ENCODE measurements at regions not wholly inside any gene's neighbourhood (a gene's known extent, or its start where the extent isn't known, plus 50 kb on each side); places are given as distances from the start of the nearest gene placed in this dataset.

DNA sequence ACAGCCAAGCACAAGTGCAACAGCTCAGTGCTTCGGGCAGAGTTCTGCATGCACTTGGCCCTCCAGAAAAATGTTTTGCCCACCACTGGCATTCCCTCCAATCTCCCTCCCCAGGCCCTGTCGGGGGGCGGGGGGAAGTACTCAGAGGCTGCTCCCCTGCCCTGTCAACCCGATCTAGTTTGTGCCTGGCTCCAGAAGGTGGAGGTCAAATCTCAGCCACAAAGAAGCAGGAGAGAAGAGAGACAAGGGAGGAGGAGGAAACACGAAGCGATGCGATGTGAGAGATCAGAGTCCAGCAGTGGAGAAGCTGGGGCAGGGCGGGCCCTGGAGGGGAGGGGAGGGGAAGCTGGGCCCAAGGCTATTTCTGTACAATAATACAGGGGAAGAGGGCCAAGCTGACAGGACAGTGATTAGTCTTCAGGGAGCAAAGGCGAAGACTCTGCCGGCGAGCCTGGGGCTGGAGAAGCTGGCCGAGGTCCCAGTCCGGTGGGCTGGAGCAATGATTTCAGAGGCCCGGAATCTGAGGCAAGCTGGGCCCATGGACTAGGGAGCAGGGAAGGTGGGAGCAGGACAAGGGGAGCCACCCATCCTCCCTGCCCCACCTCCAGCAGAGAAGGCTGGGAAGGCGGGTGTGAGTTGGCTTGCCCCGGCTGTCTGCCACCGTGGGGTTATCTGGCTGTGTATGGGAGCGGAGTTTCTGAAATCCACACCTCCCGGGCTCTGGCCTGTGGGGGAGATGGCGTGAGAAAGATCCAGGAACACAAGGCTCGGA, 167.1 kb downstream of the EFNB1 start:
- Histone ChIP-seq H3K4me3 (ENCODE audit: extremely low read depth, insufficient read depth, low read length, poor library complexity, severe bottlenecking) (no peak overlapping the region), H3K9me3 (ENCODE audit: control insufficient read depth, low read length) (no peaks in the 10 kb centered on the region), H3K27ac (ENCODE audit: low read depth, low read length, severe bottlenecking) (no peak overlapping the region), H3K4me1 (ENCODE audit: control insufficient read depth, insufficient read depth, low read length, poor library complexity, severe bottlenecking) (peaks cover 2% of the 10 kb centered on the region), H3K36me3 (ENCODE audit: control insufficient read depth, insufficient read depth, low read length) (no peaks in the 10 kb centered on the region)
- 85 to 93% methylated on average over 6 to 11 of the region's 21 CpGs for WGBS, 2 experiments (ENCODE audit: insufficient coverage in 2 of 2)

DNA sequence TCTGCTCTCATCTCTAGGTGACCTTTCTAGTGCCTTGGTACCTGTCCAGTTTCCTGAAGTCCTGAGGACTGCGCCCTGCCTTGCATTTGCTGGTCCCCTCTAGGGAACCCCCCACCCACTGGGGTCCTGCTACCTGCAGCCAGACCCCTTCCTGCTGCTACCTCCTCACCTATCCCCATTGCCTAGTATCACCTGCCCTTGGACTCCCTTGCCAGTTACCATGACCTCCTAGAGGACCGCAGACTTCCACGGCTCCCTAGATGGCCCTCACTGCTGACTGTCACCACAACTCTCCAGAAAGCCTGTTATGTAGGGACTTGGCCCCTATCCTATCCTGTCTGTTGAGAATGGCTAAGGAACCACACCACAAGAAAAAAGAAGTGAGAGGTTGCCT, 166.6 kb downstream of the EFNB1 start:
- WGBS, 2 experiments (ENCODE audit: insufficient coverage in 2 of 2) = 83 to 86% methylated on average over 1 of the region's 3 CpGs
- Histone ChIP-seq H3K9me3 (ENCODE audit: control insufficient read depth, low read length) (no peaks in the 10 kb centered on the region), H3K4me3 (ENCODE audit: extremely low read depth, insufficient read depth, low read length, poor library complexity, severe bottlenecking) (no peak overlapping the region), H3K36me3 (ENCODE audit: control insufficient read depth, insufficient read depth, low read length) (no peaks in the 10 kb centered on the region), H3K27ac (ENCODE audit: low read depth, low read length, severe bottlenecking) (no peak overlapping the region), H3K4me1 (ENCODE audit: control insufficient read depth, insufficient read depth, low read length, poor library complexity, severe bottlenecking) (peaks cover 7% of the 10 kb centered on the region)

DNA sequence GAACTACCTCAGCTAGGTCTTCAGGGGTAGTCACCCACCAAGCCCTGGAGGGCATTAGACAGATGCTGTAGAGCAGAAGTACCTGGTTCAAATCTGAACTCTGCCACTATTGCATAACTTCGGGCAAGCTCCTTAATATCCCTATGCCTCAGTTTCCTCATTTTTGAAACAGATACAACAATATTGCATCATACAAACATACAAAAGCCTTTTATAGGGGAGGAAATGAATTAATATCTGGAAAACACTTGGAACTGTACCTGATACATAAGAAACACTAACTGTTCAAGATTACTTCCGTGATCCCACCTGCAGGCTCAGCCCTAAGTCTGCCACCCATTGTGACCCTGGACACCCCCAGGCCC, 166.1 kb downstream of the EFNB1 start:
- no peaks in the 10 kb centered on the region for H3K36me3 ChIP-seq (ENCODE audit: control insufficient read depth, insufficient read depth, low read length)
- peaks cover 9% of the 10 kb centered on the region for H3K4me1 ChIP-seq (ENCODE audit: control insufficient read depth, insufficient read depth, low read length, poor library complexity, severe bottlenecking)
- WGBS, 2 experiments (ENCODE audit: insufficient coverage in 2 of 2) = 100% methylated on average over 1 of the region's 2 CpGs
- no peak overlapping the region for H3K27ac ChIP-seq (ENCODE audit: low read depth, low read length, severe bottlenecking)
- no peaks in the 10 kb centered on the region for H3K9me3 ChIP-seq (ENCODE audit: control insufficient read depth, low read length)
- H3K4me3 ChIP-seq (ENCODE audit: extremely low read depth, insufficient read depth, low read length, poor library complexity, severe bottlenecking) = no peak overlapping the region

DNA sequence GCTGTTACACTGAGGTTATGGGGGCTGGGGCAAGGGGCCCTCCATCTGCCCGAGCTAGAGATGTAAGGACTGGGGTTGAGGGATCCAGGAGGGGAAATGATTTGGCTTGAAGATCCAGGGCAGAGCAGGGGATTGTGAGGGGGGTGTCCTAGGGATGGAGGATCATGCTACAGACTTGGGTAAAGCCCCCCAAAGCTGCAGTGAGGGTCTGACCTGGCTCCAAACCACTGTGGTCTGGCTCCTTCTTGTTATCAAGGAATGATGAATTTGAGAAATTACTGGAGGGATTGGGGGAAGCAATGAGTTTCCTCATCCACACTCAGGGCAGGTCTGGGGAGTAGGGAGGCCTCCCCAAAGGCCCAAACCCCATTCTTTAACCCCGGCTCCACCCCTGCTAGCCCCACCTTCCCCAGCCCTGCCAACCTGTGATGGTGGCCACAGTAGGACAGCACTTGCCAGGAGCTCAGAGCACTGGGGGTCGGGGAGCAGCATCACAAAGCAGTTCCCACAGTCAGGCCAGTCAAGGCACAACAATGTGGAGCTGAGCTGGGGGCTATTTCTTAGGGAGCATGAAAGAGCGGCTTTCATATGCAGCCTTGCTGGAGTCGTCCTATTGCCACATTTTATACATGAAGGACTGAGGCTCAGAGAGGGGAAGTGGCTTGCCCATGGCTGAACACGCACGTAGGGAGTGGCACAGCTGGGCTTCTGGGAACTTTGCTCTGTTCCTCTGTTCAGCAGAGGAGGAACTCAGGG, 165.5 kb downstream of the EFNB1 start:
- WGBS, 2 experiments (ENCODE audit: insufficient coverage in 2 of 2) = 67 to 80% methylated on average over 1 to 2 of the region's 7 CpGs
- Histone ChIP-seq H3K36me3 (ENCODE audit: control insufficient read depth, insufficient read depth, low read length) (no peaks in the 10 kb centered on the region), H3K4me1 (ENCODE audit: control insufficient read depth, insufficient read depth, low read length, poor library complexity, severe bottlenecking) (peaks cover 12% of the 10 kb centered on the region), H3K4me3 (ENCODE audit: extremely low read depth, insufficient read depth, low read length, poor library complexity, severe bottlenecking) (no peak overlapping the region), H3K27ac (ENCODE audit: low read depth, low read length, severe bottlenecking) (no peak overlapping the region), H3K9me3 (ENCODE audit: control insufficient read depth, low read length) (no peaks in the 10 kb centered on the region)

DNA sequence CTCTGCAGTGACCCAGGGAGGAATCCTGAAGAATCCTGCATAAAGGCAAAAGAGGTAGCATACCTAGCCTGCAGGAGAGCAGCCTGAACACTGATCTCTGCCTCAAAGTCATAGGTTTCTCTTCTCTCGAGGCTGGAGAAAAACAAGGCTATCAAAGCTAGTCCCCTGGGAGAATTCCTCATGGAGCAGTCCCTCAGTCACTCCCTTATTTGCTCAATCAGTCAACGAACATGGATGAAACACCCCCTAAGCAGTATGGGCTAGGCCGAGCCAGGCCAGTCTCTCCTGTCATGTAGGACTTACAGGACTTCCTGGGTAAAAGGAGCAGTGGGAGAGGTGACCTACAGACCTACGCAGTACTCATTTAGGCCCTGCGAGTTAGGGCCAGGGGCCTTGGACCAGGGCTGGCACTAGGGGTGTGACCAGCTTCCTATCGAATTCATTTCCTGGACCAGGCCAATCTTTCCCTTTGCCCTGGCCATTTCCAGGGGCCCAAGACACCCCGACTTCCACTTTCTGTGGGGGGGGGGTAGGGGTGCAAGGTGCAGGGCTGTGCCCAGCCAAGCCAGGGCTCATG, 164.1 kb downstream of the EFNB1 start:
- Histone ChIP-seq H3K36me3 (ENCODE audit: control insufficient read depth, insufficient read depth, low read length) (no peaks in the 10 kb centered on the region), H3K9me3 (ENCODE audit: control insufficient read depth, low read length) (no peaks in the 10 kb centered on the region), H3K27ac (ENCODE audit: low read depth, low read length, severe bottlenecking) (no peak overlapping the region), H3K4me3 (ENCODE audit: extremely low read depth, insufficient read depth, low read length, poor library complexity, severe bottlenecking) (no peak overlapping the region), H3K4me1 (ENCODE audit: control insufficient read depth, insufficient read depth, low read length, poor library complexity, severe bottlenecking) (peaks cover 12% of the 10 kb centered on the region)
- WGBS, 2 experiments (ENCODE audit: insufficient coverage in 2 of 2) = 94 to 100% methylated on average over 1 to 3 of the region's 7 CpGs

DNA sequence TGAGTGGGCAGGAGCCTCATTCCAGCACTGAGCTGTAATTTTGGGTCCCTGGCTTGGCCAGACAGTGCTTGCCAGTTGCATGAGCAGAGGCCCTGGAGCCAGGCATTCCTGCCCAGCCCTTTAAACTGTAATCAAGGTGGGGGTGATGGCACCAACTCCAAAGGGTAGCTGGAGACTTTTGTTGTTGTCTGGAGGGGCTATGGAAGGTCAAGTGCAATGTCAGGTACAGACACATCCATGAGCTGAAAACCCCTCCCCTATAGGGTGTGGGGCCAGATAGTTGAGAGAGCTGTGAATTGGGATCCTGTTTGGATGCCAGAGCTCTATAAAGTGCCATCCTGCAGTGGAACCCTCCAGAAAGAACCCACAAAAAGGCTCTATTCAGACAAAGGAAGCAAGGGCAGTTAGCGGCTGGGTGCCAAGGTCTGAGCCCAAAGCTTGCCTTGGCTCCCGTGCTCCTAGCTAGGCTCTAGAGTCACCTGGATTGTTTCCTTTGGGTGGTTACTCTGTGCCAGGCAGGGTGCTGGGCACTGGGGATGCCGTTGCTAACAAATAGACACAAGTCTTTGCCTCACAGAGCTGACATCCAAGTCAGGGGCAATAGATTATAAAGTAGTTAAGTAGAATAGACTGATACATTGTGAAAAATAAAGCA, 163.0 kb downstream of the EFNB1 start:
- H3K9me3 ChIP-seq (ENCODE audit: control insufficient read depth, low read length) = no peaks in the 10 kb centered on the region
- peaks cover 12% of the 10 kb centered on the region for H3K4me1 ChIP-seq (ENCODE audit: control insufficient read depth, insufficient read depth, low read length, poor library complexity, severe bottlenecking)
- WGBS, 2 experiments (ENCODE audit: insufficient coverage in 2 of 2) = 93 to 100% methylated on average over 2 to 3 of the region's 3 CpGs
- H3K27ac ChIP-seq (ENCODE audit: low read depth, low read length, severe bottlenecking) = no peak overlapping the region
- H3K36me3 ChIP-seq (ENCODE audit: control insufficient read depth, insufficient read depth, low read length) = no peaks in the 10 kb centered on the region
- no peak overlapping the region for H3K4me3 ChIP-seq (ENCODE audit: extremely low read depth, insufficient read depth, low read length, poor library complexity, severe bottlenecking)

DNA sequence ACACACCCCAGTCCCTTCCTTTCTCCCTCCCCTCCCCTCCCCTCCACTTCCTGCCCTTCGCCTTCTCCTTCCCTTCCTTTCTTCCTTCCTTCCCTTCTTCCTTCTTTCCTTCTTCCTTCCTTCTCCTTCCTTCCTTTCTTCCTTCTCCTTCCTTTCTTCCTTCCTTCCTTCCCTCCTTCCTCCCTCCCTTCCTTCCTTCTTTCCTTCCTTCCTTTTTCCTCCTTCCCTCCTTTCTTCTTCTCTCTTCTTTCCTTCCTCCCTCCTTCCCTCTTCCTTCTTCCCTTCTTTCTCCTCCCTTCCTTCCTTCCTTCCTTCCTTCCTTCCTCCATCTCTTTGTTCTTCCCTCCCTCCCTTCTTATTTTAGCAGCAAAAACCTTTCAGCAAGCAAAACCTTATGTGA, 162.1 kb downstream of the EFNB1 start:
- Histone ChIP-seq H3K27ac (ENCODE audit: low read depth, low read length, severe bottlenecking) (no peak overlapping the region), H3K4me1 (ENCODE audit: control insufficient read depth, insufficient read depth, low read length, poor library complexity, severe bottlenecking) (peaks cover 12% of the 10 kb centered on the region), H3K36me3 (ENCODE audit: control insufficient read depth, insufficient read depth, low read length) (no peaks in the 10 kb centered on the region), H3K9me3 (ENCODE audit: control insufficient read depth, low read length) (no peaks in the 10 kb centered on the region), H3K4me3 (ENCODE audit: extremely low read depth, insufficient read depth, low read length, poor library complexity, severe bottlenecking) (no peak overlapping the region)
- no CpG with 5 or more reads among the region's 1 CpG for WGBS, 2 experiments (ENCODE audit: insufficient coverage in 2 of 2)

DNA sequence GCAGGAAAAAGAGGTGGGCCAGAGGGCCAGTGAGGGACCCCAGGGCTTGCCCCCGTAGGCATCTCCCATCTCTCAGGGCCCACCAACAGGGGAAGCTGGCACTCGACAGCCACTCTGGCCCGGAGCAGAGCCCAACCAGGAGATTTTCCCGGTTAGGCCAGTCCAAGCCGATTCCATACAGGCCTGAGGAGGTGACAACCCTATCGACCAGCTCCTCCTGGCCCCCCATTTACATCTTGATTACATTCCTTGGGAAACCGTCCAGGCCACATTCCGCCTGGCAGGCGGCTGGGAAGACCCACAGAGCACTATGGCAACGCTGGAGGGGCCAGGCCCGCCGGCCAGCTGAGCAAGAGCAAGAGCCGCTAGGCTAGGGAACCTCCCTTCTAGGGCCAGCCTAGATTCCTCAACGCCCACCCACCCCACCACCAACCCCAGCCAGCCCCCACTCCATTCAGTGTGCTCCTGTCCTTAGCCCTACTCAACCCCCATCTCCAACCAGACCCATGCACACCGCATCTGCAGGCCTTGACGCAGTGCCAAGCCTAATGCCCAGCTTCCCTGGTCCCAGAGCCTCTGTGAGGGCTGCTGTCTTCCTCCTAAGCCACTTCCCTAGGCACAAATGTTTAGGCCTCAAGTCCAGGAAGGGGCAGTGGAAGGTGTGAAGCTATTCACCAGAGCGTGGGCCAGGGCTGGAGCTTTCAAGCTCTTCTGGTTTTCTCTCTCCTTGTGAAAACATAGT, 161.2 kb downstream of the EFNB1 start:
- Histone ChIP-seq H3K9me3 (ENCODE audit: control insufficient read depth, low read length) (no peaks in the 10 kb centered on the region), H3K4me3 (ENCODE audit: extremely low read depth, insufficient read depth, low read length, poor library complexity, severe bottlenecking) (no peak overlapping the region), H3K27ac (ENCODE audit: low read depth, low read length, severe bottlenecking) (peak overlapping the region; percentile 76), H3K36me3 (ENCODE audit: control insufficient read depth, insufficient read depth, low read length) (no peaks in the 10 kb centered on the region), H3K4me1 (ENCODE audit: control insufficient read depth, insufficient read depth, low read length, poor library complexity, severe bottlenecking) (peaks cover 12% of the 10 kb centered on the region)
- WGBS, 2 experiments (ENCODE audit: insufficient coverage in 2 of 2) = 17 to 25% methylated on average over 3 to 6 of the region's 17 CpGs

DNA sequence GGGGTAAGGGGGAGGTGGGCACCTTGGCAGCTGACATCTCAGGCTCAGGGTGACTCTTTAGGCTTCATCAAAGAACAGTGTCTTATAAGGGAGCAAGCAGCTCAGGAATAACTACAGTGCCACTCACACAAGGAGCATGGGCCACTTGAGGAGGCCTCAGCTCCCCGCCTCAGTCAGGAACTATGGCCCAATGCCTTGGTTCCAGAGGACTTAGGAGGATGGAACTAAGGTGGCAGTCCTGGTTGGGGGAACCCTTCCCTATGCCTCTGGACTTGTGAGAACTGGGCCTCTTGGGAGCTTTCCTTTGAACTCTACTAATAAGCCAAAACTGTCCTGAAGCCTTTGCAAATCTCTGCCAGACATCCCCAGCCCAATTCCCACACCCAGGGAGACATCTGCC, 160.6 kb downstream of the EFNB1 start:
- no peaks in the 10 kb centered on the region for H3K36me3 ChIP-seq (ENCODE audit: control insufficient read depth, insufficient read depth, low read length)
- H3K4me3 ChIP-seq (ENCODE audit: extremely low read depth, insufficient read depth, low read length, poor library complexity, severe bottlenecking) = no peak overlapping the region
- no CpG with 5 or more reads among the region's 1 CpG for WGBS, 2 experiments (ENCODE audit: insufficient coverage in 2 of 2)
- peaks cover 12% of the 10 kb centered on the region for H3K4me1 ChIP-seq (ENCODE audit: control insufficient read depth, insufficient read depth, low read length, poor library complexity, severe bottlenecking)
- no peaks in the 10 kb centered on the region for H3K9me3 ChIP-seq (ENCODE audit: control insufficient read depth, low read length)
- peak overlapping the region; percentile 76 for H3K27ac ChIP-seq (ENCODE audit: low read depth, low read length, severe bottlenecking)

DNA sequence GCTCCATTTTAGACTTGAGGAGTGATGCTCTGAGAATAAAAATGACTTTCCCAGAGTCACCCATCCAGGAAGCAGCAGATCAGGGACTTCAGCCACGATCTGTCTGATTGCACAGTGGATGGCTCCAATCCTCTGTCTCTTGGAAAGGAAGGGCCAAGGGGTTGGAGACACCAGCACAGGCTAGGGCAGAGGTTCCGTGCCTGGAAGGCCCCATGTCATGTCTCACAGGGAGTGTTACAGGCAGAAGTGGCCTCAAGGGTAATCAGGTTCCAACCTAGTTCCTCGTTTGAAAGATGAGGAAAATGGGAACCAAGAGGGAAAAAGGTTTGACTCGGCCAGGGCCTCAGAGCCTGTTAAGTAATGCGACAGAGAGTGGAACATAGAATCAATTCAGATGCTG, 160.0 kb downstream of the EFNB1 start:
- Histone ChIP-seq H3K9me3 (ENCODE audit: control insufficient read depth, low read length) (no peaks in the 10 kb centered on the region), H3K4me3 (ENCODE audit: extremely low read depth, insufficient read depth, low read length, poor library complexity, severe bottlenecking) (no peak overlapping the region), H3K4me1 (ENCODE audit: control insufficient read depth, insufficient read depth, low read length, poor library complexity, severe bottlenecking) (peaks cover 12% of the 10 kb centered on the region), H3K36me3 (ENCODE audit: control insufficient read depth, insufficient read depth, low read length) (no peaks in the 10 kb centered on the region), H3K27ac (ENCODE audit: low read depth, low read length, severe bottlenecking) (no peak overlapping the region)
- WGBS, 2 experiments (ENCODE audit: insufficient coverage in 2 of 2) = 50 to 67% methylated on average over 4 to 5 of the region's 5 CpGs
